Activated T-helper 1 cell treated with anti-CD3 and anti-CD28 coated beads, Interleukin-12 subunit alpha, Interleukin-12 subunit beta, Interleukin-2, Interleukin-4 antibody, amounts not matched to agents 30 ng/mL and 10 ng/mL and 1 ng/mL, durations not matched to agents 14 hours and 24 hours and 36 hours (primary cell): ENCODE measurements at regions not wholly inside any gene's neighbourhood (a gene's known extent, or its start where the extent isn't known, plus 50 kb on each side); places are given as distances from the start of the nearest gene placed in this dataset.

ENCODE experiments used
- DNase-seq: peaks from one replicate; pipeline ENCODE4 v3.0.0; 2021; ENCODE audit warnings: low spot score
- H3K27ac Mint-ChIP-seq: one replicate; pipeline ENCODE4 v1.8.0; 2021; ENCODE audit warnings: mild to moderate bottlenecking, mixed read lengths
- H3K27me3 Mint-ChIP-seq: one replicate; pipeline ENCODE4 v1.8.0; 2022; ENCODE audit warnings: mild to moderate bottlenecking, moderate library complexity, mixed read lengths; ENCODE audit not compliant: insufficient read depth
- H3K36me3 Mint-ChIP-seq: one replicate; pipeline ENCODE4 v1.8.0; 2021; ENCODE audit warnings: low read depth, mixed read lengths
- H3K4me1 Mint-ChIP-seq: one replicate; pipeline ENCODE4 v1.8.0; 2021; ENCODE audit warnings: low read depth, mixed read lengths
- H3K4me3 Mint-ChIP-seq: one replicate; pipeline ENCODE4 v1.8.0; 2021; ENCODE audit warnings: mild to moderate bottlenecking, moderate library complexity, mixed read lengths
- H3K9me3 Mint-ChIP-seq: one replicate; pipeline ENCODE4 v1.8.0; 2021; ENCODE audit warnings: mixed read lengths
- intact Hi-C: fragments of 100-400 bp; cut with micrococcal nuclease; formaldehyde crosslinking; loops from one replicate; pipeline ENCODE4 v1.15.1; 2024

DNA sequence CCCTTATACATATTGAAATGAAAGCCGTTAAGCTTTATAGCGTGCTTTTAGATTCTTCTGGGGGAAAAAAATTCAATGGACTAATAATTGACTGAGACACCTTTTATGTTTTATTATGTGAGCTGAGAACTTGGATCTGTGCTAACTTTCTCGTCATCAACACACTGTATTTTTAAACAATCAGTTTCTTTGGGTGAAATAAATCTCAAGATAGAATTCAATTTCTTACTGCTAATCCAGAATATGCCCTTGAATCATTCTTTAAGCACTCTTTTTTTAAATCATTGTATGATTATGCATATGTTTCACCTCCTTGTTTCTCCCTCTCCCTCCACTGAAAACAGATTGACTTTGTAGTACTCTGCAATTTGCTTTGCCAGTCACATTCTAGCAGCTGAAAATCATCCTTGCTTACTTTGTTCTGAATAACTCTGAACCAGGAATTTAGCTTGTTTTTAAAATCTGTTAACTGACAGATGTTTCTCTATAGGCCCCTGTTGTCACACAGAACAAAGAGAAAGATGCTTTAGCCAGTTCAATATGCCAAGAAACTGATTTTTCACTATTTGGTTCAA, 81.5 kb downstream of the SLIT2 start:
- DNase-seq, result no peak
- no peaks in the 10 kb centered on the region for H3K9me3 Mint-ChIP-seq
- no peaks in the 10 kb centered on the region for H3K36me3 Mint-ChIP-seq
- no peaks in the 10 kb centered on the region for H3K27me3 Mint-ChIP-seq
- no peak overlapping the region for H3K4me3 Mint-ChIP-seq
- intact Hi-C loops, result no loop called here
- H3K27ac Mint-ChIP-seq, result no peak overlapping the region
- H3K4me1 Mint-ChIP-seq, result no peaks in the 10 kb centered on the region

DNA sequence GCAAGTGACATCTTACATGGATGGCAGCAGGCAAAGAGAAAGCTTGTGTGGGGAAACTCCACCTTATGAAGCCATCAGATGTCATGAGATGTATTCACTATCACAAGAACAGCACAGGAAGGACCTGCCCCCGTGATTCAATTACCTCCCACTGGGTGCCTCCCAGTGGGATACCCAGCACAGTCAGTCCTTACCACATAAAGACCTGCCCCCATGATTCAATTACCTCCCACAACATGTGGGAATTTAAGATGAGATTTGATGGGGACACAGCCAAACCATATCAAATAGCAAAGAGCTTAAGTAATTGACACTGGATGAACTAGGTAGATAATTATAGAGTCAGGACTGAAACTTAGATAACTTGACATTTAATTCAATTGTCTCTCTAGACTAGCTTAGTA, 85.6 kb downstream of the SLIT2 start:
- Mint-ChIP-seq H3K4me1 (no peaks in the 10 kb centered on the region), H3K27ac (no peak overlapping the region), H3K9me3 (no peaks in the 10 kb centered on the region), H3K36me3 (no peaks in the 10 kb centered on the region), H3K27me3 (no peaks in the 10 kb centered on the region), H3K4me3 (no peak overlapping the region)
- DNase-seq, result no peak
- intact Hi-C loops, result no loop called here

DNA sequence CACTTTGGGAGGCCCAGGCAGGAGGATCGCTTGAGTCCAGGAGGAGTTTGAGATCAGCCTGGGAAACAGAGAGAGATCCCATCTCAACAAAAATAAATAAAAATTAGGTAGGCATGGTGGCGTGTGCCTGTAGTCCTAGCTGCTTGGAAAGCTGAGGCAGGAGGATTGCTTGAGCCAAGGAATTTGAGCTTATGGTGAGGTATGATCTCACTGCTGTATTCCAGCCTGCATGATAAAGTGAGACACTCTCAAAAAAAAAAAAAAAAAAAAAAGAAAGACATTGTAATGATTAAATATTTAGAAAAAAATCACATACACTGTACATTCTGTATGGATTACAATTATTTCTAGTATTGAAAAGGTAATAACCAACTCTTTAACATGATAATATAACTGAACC, 87.1 kb downstream of the SLIT2 start:
- Mint-ChIP-seq H3K9me3 (no peaks in the 10 kb centered on the region), H3K4me3 (no peak overlapping the region), H3K4me1 (no peaks in the 10 kb centered on the region), H3K36me3 (no peaks in the 10 kb centered on the region), H3K27ac (no peak overlapping the region), H3K27me3 (no peaks in the 10 kb centered on the region)
- intact Hi-C loops, result no loop called here
- no peak for DNase-seq

DNA sequence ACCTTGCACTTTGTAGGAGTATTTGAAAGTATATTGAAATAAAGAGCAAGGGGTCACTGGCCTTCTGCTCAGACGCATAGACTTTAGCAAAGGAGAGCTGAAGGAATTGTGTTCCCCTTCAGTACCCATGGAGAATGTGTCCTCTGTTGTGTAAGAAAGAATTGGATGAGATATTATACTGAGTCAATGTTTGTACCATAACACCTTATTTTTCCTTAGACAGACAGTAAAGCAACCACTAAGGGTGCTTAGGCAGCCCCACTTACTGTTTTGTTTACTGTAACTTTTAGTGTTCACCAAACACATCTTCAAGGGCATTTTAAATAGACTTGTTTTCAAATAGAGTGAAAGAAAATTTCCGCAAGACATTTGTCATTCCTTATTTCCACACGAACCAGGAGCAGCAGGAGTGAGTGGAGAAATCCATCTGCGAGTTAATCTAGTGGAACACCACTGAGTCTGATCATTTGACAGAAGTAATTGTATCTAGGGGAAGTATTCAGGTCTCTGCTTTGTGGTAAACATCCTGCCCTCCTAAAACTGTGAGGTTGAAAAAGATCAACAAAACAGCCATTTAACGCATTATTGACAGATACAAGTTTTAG, 89.5 kb downstream of the SLIT2 start:
- H3K4me1 Mint-ChIP-seq, result no peaks in the 10 kb centered on the region
- no peak overlapping the region for H3K27ac Mint-ChIP-seq
- intact Hi-C loops, result no loop called here
- H3K27me3 Mint-ChIP-seq, result no peaks in the 10 kb centered on the region
- no peaks in the 10 kb centered on the region for H3K36me3 Mint-ChIP-seq
- H3K4me3 Mint-ChIP-seq, result no peak overlapping the region
- DNase-seq, result no peak
- H3K9me3 Mint-ChIP-seq, result no peaks in the 10 kb centered on the region

DNA sequence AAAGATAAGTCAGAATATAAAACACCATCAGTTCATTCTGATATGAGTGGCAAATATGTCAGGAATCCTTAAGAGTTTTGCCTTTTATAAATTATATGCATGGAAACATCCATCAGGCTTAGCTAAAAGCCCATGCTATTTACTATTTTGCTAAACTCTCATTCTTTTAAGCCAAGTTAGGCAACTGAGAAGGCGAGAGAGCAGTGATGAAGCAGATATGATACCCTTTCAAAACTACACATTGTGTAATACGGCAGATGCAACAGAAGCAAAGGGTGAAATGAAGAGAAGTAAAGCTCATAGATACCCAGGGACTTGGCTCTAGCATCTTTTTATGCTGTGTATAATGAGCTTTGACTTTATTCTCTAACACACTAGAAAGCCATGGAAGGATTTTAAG, 95.8 kb downstream of the SLIT2 start:
- DNase-seq, result no peak
- Mint-ChIP-seq H3K4me3 (no peak overlapping the region), H3K9me3 (no peaks in the 10 kb centered on the region), H3K27me3 (no peaks in the 10 kb centered on the region), H3K4me1 (no peaks in the 10 kb centered on the region), H3K27ac (no peak overlapping the region), H3K36me3 (no peaks in the 10 kb centered on the region)
- intact Hi-C loops, result no loop called here

DNA sequence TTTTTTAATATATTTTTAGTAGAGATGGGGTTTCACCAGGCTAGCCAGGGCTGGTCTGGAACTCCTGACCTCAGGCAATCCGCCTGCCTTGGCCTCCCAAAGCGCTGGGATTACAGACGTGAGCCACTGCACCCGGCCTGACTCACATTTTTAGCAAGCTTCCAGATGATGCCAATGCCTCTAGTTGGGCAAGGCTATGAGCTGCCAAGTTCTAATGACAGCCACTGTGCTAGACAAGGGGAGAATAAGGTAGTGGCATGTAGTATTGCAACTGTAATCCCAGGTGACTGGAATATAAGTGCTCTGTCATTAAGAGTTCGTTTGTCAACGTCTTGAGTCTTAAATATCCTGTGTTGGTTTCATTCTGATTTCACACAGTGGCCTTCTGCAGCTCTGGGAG, 96.7 kb downstream of the SLIT2 start:
- intact Hi-C loops, result no loop called here
- Mint-ChIP-seq H3K36me3 (no peaks in the 10 kb centered on the region), H3K27ac (no peak overlapping the region), H3K4me3 (no peak overlapping the region), H3K27me3 (no peaks in the 10 kb centered on the region), H3K4me1 (no peaks in the 10 kb centered on the region), H3K9me3 (no peaks in the 10 kb centered on the region)
- DNase-seq, result no peak

DNA sequence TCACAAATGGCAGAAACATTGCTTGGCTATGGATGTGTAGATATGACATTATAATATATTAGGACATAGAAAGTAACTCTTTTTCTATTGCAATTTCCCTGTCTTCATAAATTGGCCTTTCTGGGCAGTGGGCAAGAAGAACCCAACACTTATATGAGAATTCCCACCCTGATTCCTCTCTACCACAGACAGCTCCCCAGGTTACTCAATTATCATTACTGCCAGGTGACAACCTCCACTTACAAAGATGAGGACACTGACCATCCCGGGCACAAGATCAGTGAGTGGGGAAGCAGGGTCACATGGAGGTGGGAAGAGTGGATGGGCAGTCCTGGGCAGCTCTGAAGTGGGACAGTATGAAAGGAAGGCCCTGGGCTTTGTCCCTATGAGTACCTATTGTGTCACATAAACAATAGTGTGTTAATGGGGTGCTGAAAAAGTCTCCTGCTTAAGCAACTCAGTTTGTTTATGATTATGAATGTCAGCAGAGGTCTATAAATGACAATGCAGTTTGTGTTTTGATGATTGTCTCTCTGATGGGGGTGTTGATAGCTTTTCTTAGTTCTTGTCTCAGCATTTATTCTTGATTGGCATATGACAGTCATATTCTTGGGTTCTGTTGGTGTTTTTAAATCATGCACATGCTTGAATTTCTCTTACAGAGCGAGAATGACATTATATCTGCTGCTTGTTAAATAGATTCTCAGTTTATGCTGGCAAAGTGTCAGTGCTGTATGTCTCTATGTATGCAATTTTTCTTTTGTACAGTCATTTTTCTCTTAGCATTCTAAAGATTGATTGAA, 99.9 kb downstream of the SLIT2 start:
- Mint-ChIP-seq H3K36me3 (no peaks in the 10 kb centered on the region), H3K27me3 (no peaks in the 10 kb centered on the region), H3K4me1 (no peaks in the 10 kb centered on the region), H3K9me3 (no peaks in the 10 kb centered on the region), H3K27ac (no peak overlapping the region), H3K4me3 (no peak overlapping the region)
- intact Hi-C loops, result no loop called here
- no peak for DNase-seq

DNA sequence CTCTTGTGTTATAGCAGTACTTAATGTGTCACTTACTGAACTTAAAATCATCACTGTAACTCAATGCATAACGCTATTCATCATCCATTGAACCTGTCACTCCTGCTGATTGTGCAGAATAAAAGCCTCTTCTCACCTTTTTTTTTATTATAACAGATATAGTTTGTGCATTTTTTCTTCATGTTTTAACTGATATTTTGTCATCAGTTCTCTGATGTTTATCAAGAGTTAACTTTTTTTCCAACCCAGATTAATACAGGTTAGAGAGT, 100.4 kb downstream of the SLIT2 start:
- no peak for DNase-seq
- intact Hi-C loops, result no loop called here
- Mint-ChIP-seq H3K27me3 (no peaks in the 10 kb centered on the region), H3K9me3 (no peaks in the 10 kb centered on the region), H3K36me3 (no peaks in the 10 kb centered on the region), H3K27ac (no peak overlapping the region), H3K4me3 (no peak overlapping the region), H3K4me1 (no peaks in the 10 kb centered on the region)

DNA sequence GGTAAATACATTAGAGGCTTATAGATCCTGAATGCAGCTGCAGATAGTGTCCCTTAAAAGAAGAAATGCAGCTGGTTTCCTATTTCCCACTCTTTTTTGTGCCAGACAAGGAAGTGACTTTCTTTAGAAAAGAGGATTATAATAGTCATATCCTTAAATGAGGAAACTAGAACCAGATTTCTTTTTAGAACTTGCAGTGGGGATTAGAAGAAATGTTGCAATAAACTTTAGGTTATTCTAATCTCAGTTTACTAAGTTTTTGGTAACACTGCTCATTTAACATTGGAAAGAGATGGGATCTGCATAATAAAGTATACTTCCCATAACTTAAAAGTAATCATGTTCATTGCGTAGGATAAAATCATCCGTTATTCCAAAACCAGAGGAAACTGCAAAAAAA, 101.9 kb downstream of the SLIT2 start:
- no peaks in the 10 kb centered on the region for H3K27me3 Mint-ChIP-seq
- DNase-seq, result no peak
- H3K27ac Mint-ChIP-seq, result no peak overlapping the region
- intact Hi-C loops, result no loop called here
- H3K36me3 Mint-ChIP-seq, result no peaks in the 10 kb centered on the region
- H3K4me3 Mint-ChIP-seq, result no peak overlapping the region
- no peaks in the 10 kb centered on the region for H3K4me1 Mint-ChIP-seq
- no peaks in the 10 kb centered on the region for H3K9me3 Mint-ChIP-seq

DNA sequence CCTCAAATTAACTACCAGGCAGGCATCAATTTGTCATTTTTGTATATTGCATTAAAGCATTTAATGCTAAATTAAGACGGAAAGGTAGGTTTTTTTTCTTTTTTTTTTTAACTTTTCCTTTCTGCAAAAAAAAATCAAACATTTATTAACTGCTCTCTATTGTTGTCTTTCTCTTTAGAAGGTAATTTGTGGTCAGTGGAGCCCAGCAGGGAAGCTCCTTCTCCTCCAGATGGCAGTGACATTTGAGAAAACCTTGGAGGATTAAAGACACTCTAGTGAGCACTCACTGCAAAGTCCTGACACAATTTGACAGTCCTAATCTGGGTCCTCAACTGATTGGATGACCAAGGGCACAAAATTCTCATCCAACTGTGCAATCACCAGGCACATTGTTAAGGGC, 102.4 kb downstream of the SLIT2 start:
- Mint-ChIP-seq H3K36me3 (no peaks in the 10 kb centered on the region), H3K4me3 (no peak overlapping the region), H3K27ac (no peak overlapping the region), H3K9me3 (no peaks in the 10 kb centered on the region), H3K27me3 (no peaks in the 10 kb centered on the region), H3K4me1 (no peaks in the 10 kb centered on the region)
- DNase-seq, result no peak
- intact Hi-C loops, result no loop called here

DNA sequence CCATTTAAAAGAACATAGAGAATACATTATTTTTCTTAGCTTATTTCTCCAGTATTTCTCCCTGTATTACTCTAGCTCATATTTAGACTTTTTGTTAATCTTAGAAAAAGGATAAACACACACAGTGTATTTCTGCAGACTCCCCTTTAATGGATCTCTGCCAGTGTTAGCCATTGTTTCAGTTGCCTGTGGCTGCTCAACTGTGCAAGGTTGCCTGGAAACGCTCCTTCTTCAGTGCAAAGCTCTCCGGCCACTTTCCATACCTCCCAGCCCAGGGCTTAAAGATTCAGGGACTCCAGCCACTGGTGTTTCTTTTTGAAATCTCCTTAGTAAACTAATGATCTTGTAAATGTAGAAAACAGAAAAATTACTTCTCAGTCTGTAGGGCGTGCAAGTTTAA, 104.9 kb downstream of the SLIT2 start:
- H3K9me3 Mint-ChIP-seq, result no peaks in the 10 kb centered on the region
- H3K4me1 Mint-ChIP-seq, result no peaks in the 10 kb centered on the region
- no peak for DNase-seq
- no peaks in the 10 kb centered on the region for H3K27me3 Mint-ChIP-seq
- H3K4me3 Mint-ChIP-seq, result no peak overlapping the region
- no peaks in the 10 kb centered on the region for H3K36me3 Mint-ChIP-seq
- intact Hi-C loops, result no loop called here
- H3K27ac Mint-ChIP-seq, result no peak overlapping the region

DNA sequence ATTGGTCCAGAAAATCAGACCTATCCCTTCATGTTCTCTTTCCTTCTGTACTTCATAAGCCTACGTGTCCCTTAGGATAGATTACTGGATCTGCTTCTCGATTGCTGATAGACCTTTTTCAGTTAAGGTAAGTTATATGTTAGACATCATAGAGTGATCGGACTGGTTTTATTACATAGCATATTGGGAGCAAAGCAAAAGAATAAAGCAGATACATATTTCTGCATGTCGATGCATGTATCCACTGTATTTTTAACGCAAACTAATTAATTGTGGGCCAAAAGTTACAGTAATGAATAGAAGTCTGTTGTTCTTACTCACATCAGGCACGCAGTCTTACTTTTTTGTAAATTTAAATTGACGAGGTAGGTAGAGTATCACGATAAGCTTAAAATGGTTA, 106.4 kb downstream of the SLIT2 start:
- intact Hi-C loops, result no loop called here
- no peak for DNase-seq
- Mint-ChIP-seq H3K27me3 (no peaks in the 10 kb centered on the region), H3K36me3 (no peaks in the 10 kb centered on the region), H3K9me3 (no peaks in the 10 kb centered on the region), H3K4me3 (no peak overlapping the region), H3K27ac (no peak overlapping the region), H3K4me1 (no peaks in the 10 kb centered on the region)

DNA sequence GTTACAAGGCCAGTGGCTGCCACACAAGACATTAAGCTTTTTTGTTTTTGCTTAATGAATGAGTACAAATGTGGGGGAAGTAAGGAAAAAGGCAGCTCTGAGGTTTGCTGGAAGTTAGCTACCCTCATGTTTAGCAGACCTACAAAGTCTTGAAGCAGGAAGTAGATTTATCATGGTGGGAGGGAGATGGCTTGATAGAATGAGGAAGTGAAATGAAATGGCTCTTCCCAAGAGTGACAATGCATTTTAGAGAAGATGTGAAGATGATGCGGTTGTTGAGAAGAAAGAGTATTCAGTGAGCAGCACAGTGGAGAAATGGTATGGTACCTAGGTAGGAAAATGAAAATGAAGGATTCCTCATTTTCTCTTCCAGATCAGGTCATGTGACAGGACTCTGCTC, 108.0 kb downstream of the SLIT2 start:
- Mint-ChIP-seq H3K27ac (no peak overlapping the region), H3K36me3 (no peaks in the 10 kb centered on the region), H3K4me1 (no peaks in the 10 kb centered on the region), H3K27me3 (no peaks in the 10 kb centered on the region), H3K9me3 (no peaks in the 10 kb centered on the region), H3K4me3 (no peak overlapping the region)
- intact Hi-C loops, result no loop called here
- DNase-seq, result no peak

DNA sequence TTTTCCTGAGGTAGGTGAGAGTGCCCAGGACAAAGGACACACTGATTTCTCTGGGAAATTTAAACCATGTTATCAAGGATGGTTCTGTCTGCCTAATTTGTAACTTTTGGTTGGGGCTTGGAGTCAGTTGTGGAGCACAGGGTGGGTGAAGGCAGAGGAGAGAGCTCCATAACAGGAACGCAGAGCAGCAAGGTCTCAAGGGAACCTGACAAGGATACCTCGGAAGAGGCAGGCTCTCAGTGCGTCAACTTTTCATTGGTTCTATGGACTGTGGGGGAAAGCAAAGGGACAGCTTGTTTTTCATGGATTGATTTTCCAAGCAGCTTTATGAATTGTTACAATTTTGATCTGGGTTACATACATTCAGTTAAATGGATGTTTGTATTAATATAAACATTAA, 110.4 kb downstream of the SLIT2 start:
- intact Hi-C loops, result no loop called here
- no peaks in the 10 kb centered on the region for H3K36me3 Mint-ChIP-seq
- H3K27me3 Mint-ChIP-seq, result no peaks in the 10 kb centered on the region
- H3K4me1 Mint-ChIP-seq, result no peaks in the 10 kb centered on the region
- no peak overlapping the region for H3K4me3 Mint-ChIP-seq
- H3K9me3 Mint-ChIP-seq, result no peaks in the 10 kb centered on the region
- DNase-seq, result no peak
- H3K27ac Mint-ChIP-seq, result no peak overlapping the region
